Loucy (cell line): ENCODE measurements at regions not wholly inside any gene's neighbourhood (a gene's known extent, or its start where the extent isn't known, plus 50 kb on each side); places are given as distances from the start of the nearest gene placed in this dataset.

Experiments used
- H2AFZ ChIP-seq: fragments of 200-600 bp; sonication (generic); 2 replicates; pipeline ENCODE4 v1.6.0; 2016; ENCODE audit warnings: antibody characterized with exemption, mild to moderate bottlenecking, low read length, moderate library complexity
- H3F3A ChIP-seq: fragments of 200-600 bp; 2 replicates; pipeline ENCODE4 v1.6.0; 2016; ENCODE audit warnings: antibody characterized with exemption, low read depth, mild to moderate bottlenecking
- H3K27me3 ChIP-seq: fragments of 200-600 bp; sonication (generic); 2 replicates; pipeline ENCODE4 v1.6.1; 2014; ENCODE audit warnings: low read length, mild to moderate bottlenecking; ENCODE audit not compliant: insufficient read depth, poor library complexity, severe bottlenecking
- H3K36me3 ChIP-seq: fragments of 200-600 bp; sonication (generic); 2 replicates; pipeline ENCODE4 v1.6.1; 2016; ENCODE audit warnings: low read length; ENCODE audit not compliant: insufficient read depth
- H3K4me1 ChIP-seq: fragments of 200-600 bp; sonication (generic); 2 replicates; pipeline ENCODE4 v1.5.1; 2014; ENCODE audit warnings: low read length, mild to moderate bottlenecking; ENCODE audit not compliant: insufficient read depth, poor library complexity, severe bottlenecking
- H3K4me2 ChIP-seq: fragments of 200-600 bp; sonication (generic); 2 replicates; pipeline ENCODE4 v1.6.0; 2014; ENCODE audit warnings: antibody characterized with exemption, low read length, low read depth, mild to moderate bottlenecking; ENCODE audit not compliant: poor library complexity, severe bottlenecking
- H3K4me3 ChIP-seq: fragments of 200-600 bp; sonication (generic); 2 replicates; pipeline ENCODE4 v1.5.1; 2014; ENCODE audit warnings: low read length, mild to moderate bottlenecking, mixed read lengths; ENCODE audit not compliant: poor library complexity, severe bottlenecking
- H3K79me2 ChIP-seq: fragments of 200-600 bp; sonication (generic); 2 replicates; pipeline ENCODE4 v1.6.1; 2014; ENCODE audit warnings: low read length; ENCODE audit not compliant: insufficient read depth
- H3K9ac ChIP-seq: fragments of 200-600 bp; sonication (generic); 2 replicates; pipeline ENCODE4 v1.6.0; 2014; ENCODE audit warnings: mild to moderate bottlenecking, low read depth, low read length, moderate library complexity; ENCODE audit not compliant: poor library complexity, severe bottlenecking
- H3K9me2 ChIP-seq: fragments of 200-600 bp; sonication (generic); replicated peaks from 2 replicates; pipeline ENCODE4 v1.6.1; 2016; ENCODE audit warnings: low read depth, low read length, mixed read lengths
- H3K9me3 ChIP-seq: fragments of 200-600 bp; sonication (generic); 2 replicates; pipeline ENCODE4 v1.6.1; 2014; ENCODE audit warnings: mild to moderate bottlenecking, antibody characterized with exemption, low read length, low read depth; ENCODE audit not compliant: insufficient read depth
- H4K20me1 ChIP-seq: fragments of 200-600 bp; sonication (generic); 2 replicates; pipeline ENCODE4 v1.6.0; 2014; ENCODE audit warnings: antibody characterized with exemption, low read length, mild to moderate bottlenecking; ENCODE audit not compliant: insufficient read depth, poor library complexity, severe bottlenecking
- CTCF ChIP-seq: fragments of 200-600 bp; sonication (generic); conservative IDR thresholded peaks from 2 replicates; pipeline ENCODE4 v1.5.1; 2014; ENCODE audit warnings: mild to moderate bottlenecking, antibody characterized with exemption, low read length
- EZH2phosphoT487 ChIP-seq: fragments of 200-600 bp; IDR thresholded peaks from 2 replicates; pipeline ENCODE4 v1.6.1; 2018; ENCODE audit warnings: antibody characterized with exemption, mild to moderate bottlenecking, moderate library complexity, borderline replicate concordance

GRCh38 chr6:95790787-95791186, 213.5 kb downstream of the MANEA start:
- Histone ChIP-seq H3K4me1 (no peaks in the 10 kb centered on the region), H3K36me3 (no peaks in the 10 kb centered on the region), H3K9ac (no peak overlapping the region), H3K4me2 (no peak overlapping the region), H4K20me1 (no peaks in the 10 kb centered on the region), H3K79me2 (no peaks in the 10 kb centered on the region), H3K27me3 (no peaks in the 10 kb centered on the region), H3F3A (no peaks in the 10 kb centered on the region), H3K4me3 (no peak overlapping the region), H2AFZ (no peak overlapping the region), H3K9me2 (no peaks in the 10 kb centered on the region), H3K9me3 (no peaks in the 10 kb centered on the region)
- TF ChIP-seq CTCF (no peak), EZH2phosphoT487 (no peak)

GRCh38 chr6:95794749-95795148, 217.4 kb downstream of the MANEA start:
- H3K9me3 ChIP-seq: no peaks in the 10 kb centered on the region
- H3K4me1 ChIP-seq: no peaks in the 10 kb centered on the region
- H3K4me3 ChIP-seq: no peak overlapping the region
- no peaks in the 10 kb centered on the region for H3K27me3 ChIP-seq
- H3F3A ChIP-seq: no peaks in the 10 kb centered on the region
- no peaks in the 10 kb centered on the region for H3K79me2 ChIP-seq
- no peaks in the 10 kb centered on the region for H4K20me1 ChIP-seq
- H2AFZ ChIP-seq: no peak overlapping the region
- H3K36me3 ChIP-seq: no peaks in the 10 kb centered on the region
- no peak for TF ChIP-seq CTCF
- TF ChIP-seq EZH2phosphoT487: no peak
- H3K9me2 ChIP-seq: no peaks in the 10 kb centered on the region
- no peak overlapping the region for H3K9ac ChIP-seq
- H3K4me2 ChIP-seq: no peak overlapping the region

GRCh38 chr6:95795927-95796326, 218.6 kb downstream of the MANEA start:
- Histone ChIP-seq H3K4me3 (no peak overlapping the region), H3K79me2 (no peaks in the 10 kb centered on the region), H3K36me3 (no peaks in the 10 kb centered on the region), H2AFZ (no peak overlapping the region), H3K9ac (no peak overlapping the region), H4K20me1 (no peaks in the 10 kb centered on the region), H3K27me3 (no peaks in the 10 kb centered on the region), H3K4me2 (no peak overlapping the region), H3K9me2 (no peaks in the 10 kb centered on the region), H3F3A (no peaks in the 10 kb centered on the region), H3K9me3 (no peaks in the 10 kb centered on the region), H3K4me1 (no peaks in the 10 kb centered on the region)
- TF ChIP-seq CTCF (no peak), EZH2phosphoT487 (no peak)
